HCT116 (cell line): ENCODE measurements at regions not wholly inside any gene's neighbourhood (a gene's known extent, or its start where the extent isn't known, plus 50 kb on each side); places are given as distances from the start of the nearest gene placed in this dataset.

Experiments used
- ATAC-seq: fragments of 200-7000 bp; cut with Tn5 transposase; 2 replicates; pipeline ENCODE4 v1.9.1; 2020; ENCODE audit warnings: mild to moderate bottlenecking, moderate library complexity
- BruUV-seq: library from RNA; stranded (reverse); fragments of 400-500 nt; replicated peaks from 2 replicates; lab custom pipeline; 2021; lab: Mats Ljungman, UMichigan
- CTCF ChIA-PET: fragments of 300-600 bp; sonication (Branson Sonifier 250); formaldehyde crosslinking; loops from one replicate; lab custom pipeline; 2021; ENCODE audit warnings: antibody characterized with exemption; lab: Charles Lee
- POLR2A ChIA-PET: fragments of 300-600, 350-600 bp; sonication (Branson Sonifier 250); formaldehyde crosslinking; loops from one replicate; lab custom pipeline; 2021; ENCODE audit warnings: antibody characterized with exemption; lab: Charles Lee
- RAD21 ChIA-PET, 2 experiments: fragments of 300-600 bp; sonication (Branson Sonifier 250); formaldehyde crosslinking; loops; one replicate each; lab custom pipeline; 2023; ENCODE audit warnings: low total read pairs in 2 of 2; ENCODE audit not compliant: uncharacterized antibody in 2 of 2, unreplicated experiment in 2 of 2, low non-redundant PET in 1 of 2; lab: Charles Lee
- DNase-seq: peaks from one replicate; pipeline ENCODE4 v3.0.0-alpha.2; 2010; ENCODE audit warnings: low read depth, low spot score
- H2AFZ ChIP-seq: fragments of 200-600 bp; shearing (Covaris generic), sonication (generic); 2 replicates; pipeline ENCODE4 v1.6.1; 2017; ENCODE audit warnings: low read depth, mixed run types, mixed read lengths, antibody characterized with exemption, low read length; ENCODE audit not compliant: poor library complexity, severe bottlenecking
- H3K27ac ChIP-seq: 2 replicates; pipeline ENCODE4 v1.5.1; 2012; ENCODE audit warnings: low read depth, low read length
- H3K27me3 ChIP-seq: fragments of 200-600 bp; sonication (generic); 2 replicates; pipeline ENCODE4 v1.6.1; 2016; ENCODE audit warnings: mixed run types, low read length, mixed read lengths; ENCODE audit not compliant: insufficient read depth
- H3K36me3 ChIP-seq, 2 experiments: fragments of 200-500 bp in 1 of 2; fragments of 200-600 bp in 1 of 2; sonication (Bioruptor generic) in 1 of 2; sonication (generic) in 1 of 2; 2 replicates each; pipeline versions ENCODE4 v1.5.1 to v1.6.1; 2014 to 2016; ENCODE audit warnings: low read length in 2 of 2, inconsistent platforms in 1 of 2, mixed read lengths in 1 of 2, mixed run types in 1 of 2; ENCODE audit not compliant: insufficient read depth in 2 of 2, control insufficient read depth in 1 of 2
- H3K4me1 ChIP-seq, 2 experiments: fragments of 200-600 bp in 1 of 2; sonication (generic) in 1 of 2; 2 replicates each; pipeline versions ENCODE4 v1.5.1 to v1.6.1; 2012 to 2017; ENCODE audit warnings: low read length in 2 of 2, inconsistent platforms in 1 of 2, mild to moderate bottlenecking in 1 of 2, mixed read lengths in 1 of 2, mixed run types in 1 of 2, moderate library complexity in 1 of 2; ENCODE audit not compliant: insufficient read depth in 2 of 2, control insufficient read depth in 1 of 2
- H3K4me2 ChIP-seq: fragments of 200-600 bp; sonication (generic); 2 replicates; pipeline ENCODE4 v1.6.1; 2017; ENCODE audit warnings: mixed run types, low read length, mixed read lengths
- H3K4me3 ChIP-seq, 2 experiments: fragments of 200-600 bp in 1 of 2; sonication (generic) in 1 of 2; replicated peaks in 1 of 2; 2 replicates each; pipeline ENCODE4 v1.5.1; 2011 to 2016; ENCODE audit warnings: low read length in 2 of 2, control low read depth in 1 of 2, low read depth in 1 of 2, mild to moderate bottlenecking in 1 of 2, mixed read lengths in 1 of 2, mixed run types in 1 of 2
- H3K79me2 ChIP-seq: fragments of 200-600 bp; sonication (generic); 2 replicates; pipeline ENCODE4 v1.6.1; 2017; ENCODE audit warnings: mild to moderate bottlenecking, mixed run types, low read length, moderate library complexity, mixed read lengths; ENCODE audit not compliant: insufficient read depth
- H3K9ac ChIP-seq: fragments of 200-600 bp; sonication (generic); 2 replicates; pipeline ENCODE4 v1.6.1; 2016; ENCODE audit warnings: low read length, mixed read lengths
- H3K9me2 ChIP-seq: fragments of 200-600 bp; sonication (generic), shearing (Covaris generic); 2 replicates; pipeline ENCODE4 v1.6.1; 2017; ENCODE audit warnings: mixed run types, mild to moderate bottlenecking, moderate library complexity; ENCODE audit not compliant: insufficient read depth
- H3K9me3 ChIP-seq, 2 experiments: fragments of 200-500 bp in 1 of 2; fragments of 200-600 bp in 1 of 2; sonication (Bioruptor generic) in 1 of 2; sonication (generic) in 1 of 2; 2 replicates each; pipeline ENCODE4 v1.6.1; 2014 to 2017; ENCODE audit warnings: low read length in 2 of 2, mixed read lengths in 2 of 2, inconsistent platforms in 1 of 2, low read depth in 1 of 2, mild to moderate bottlenecking in 1 of 2, mixed run types in 1 of 2, moderate library complexity in 1 of 2; ENCODE audit not compliant: control insufficient read depth in 1 of 2, insufficient read depth in 1 of 2
- H4K20me1 ChIP-seq: fragments of 200-600 bp; sonication (generic), shearing (Covaris generic); 2 replicates; pipeline ENCODE4 v1.6.1; 2017; ENCODE audit warnings: mixed run types, mild to moderate bottlenecking, moderate library complexity; ENCODE audit not compliant: insufficient read depth
- CTCF ChIP-seq, 3 experiments: fragments of 200-600 bp in 1 of 3; sonication (generic) in 1 of 3; IDR thresholded peaks in 2 of 3; conservative IDR thresholded peaks in 1 of 3; 2 replicates each; pipeline ENCODE4 v1.5.1; 2012 to 2017; ENCODE audit warnings: low read depth in 2 of 3, low read length in 2 of 3, antibody characterized with exemption in 1 of 3, borderline replicate concordance in 1 of 3, control low read depth in 1 of 3, mild to moderate bottlenecking in 1 of 3, mixed read lengths in 1 of 3, mixed run types in 1 of 3, moderate library complexity in 1 of 3; ENCODE audit not compliant: insufficient read depth in 1 of 3
- POLR2A ChIP-seq: IDR thresholded peaks from 2 replicates; pipeline ENCODE4 v1.7.0; 2011; ENCODE audit warnings: borderline replicate concordance; ENCODE audit not compliant: insufficient read depth, insufficient read length; ENCODE audit errors: extremely low read depth
- SP1 ChIP-seq: IDR thresholded peaks from 2 replicates; pipeline ENCODE4 v1.6.1; 2012; ENCODE audit warnings: low read depth
- ZFX ChIP-seq: fragments of 450-650 bp; IDR thresholded peaks from 2 replicates; pipeline ENCODE4 v1.6.1; 2017
- intact Hi-C: fragments of 100-400 bp; cut with micrococcal nuclease; formaldehyde crosslinking; loops from 2 replicates; pipeline ENCODE4 v1.10.0; 2022

- H3K36me3 ChIP-seq = no peaks in the 10 kb centered on the region
- no peaks in the 10 kb centered on the region for H3K4me1 ChIP-seq
- no peak overlapping the region for H2AFZ ChIP-seq
- CTCF ChIA-PET = no interaction called here
- H3K9me3 ChIP-seq = no peaks in the 10 kb centered on the region
- no peak overlapping the region for H3K9ac ChIP-seq
- no peak for DNase-seq
- H3K27ac ChIP-seq = no peak overlapping the region
- H4K20me1 ChIP-seq = no peaks in the 10 kb centered on the region
- H3K27me3 ChIP-seq = no peaks in the 10 kb centered on the region
- ATAC-seq = no peak
- BruUV-seq = no TSS peak
- TF ChIP-seq CTCF (IDR thresholded peaks at IDR 0.05 in 2 of 3, conservative IDR thresholded peaks at IDR 0.05 in 1 of 3; ENCODE audit: borderline replicate concordance in 1 of 3, insufficient read depth in 1 of 3, low read depth in 2 of 3, low read length in 2 of 3) (no peak), POLR2A (no peak), SP1 (no peak)
- H3K4me2 ChIP-seq = no peak overlapping the region
- no peaks in the 10 kb centered on the region for H3K79me2 ChIP-seq
- POLR2A ChIA-PET = interaction anchor here (0.6 kb wide), 1 partner anchor 208 kb away, joined by 4 read pairs; no protein-coding TSS in a partner anchor
- intact Hi-C loops = no loop called here
- RAD21 ChIA-PET = no interaction called here
- H3K9me2 ChIP-seq = no peaks in the 10 kb centered on the region
- H3K4me3 ChIP-seq = no peak overlapping the region
Measured at GRCh38 chr6:84976526-84977362, 212.3 kb upstream of the TBX18 start.

- Histone ChIP-seq H3K4me3 (no peak overlapping the region), H3K27me3 (no peaks in the 10 kb centered on the region), H3K36me3 (no peaks in the 10 kb centered on the region), H3K4me1 (no peaks in the 10 kb centered on the region), H4K20me1 (no peaks in the 10 kb centered on the region), H3K9me2 (no peaks in the 10 kb centered on the region), H2AFZ (no peak overlapping the region), H3K4me2 (no peak overlapping the region), H3K9me3 (no peaks in the 10 kb centered on the region), H3K27ac (no peak overlapping the region), H3K79me2 (no peaks in the 10 kb centered on the region), H3K9ac (no peak overlapping the region)
- RAD21 ChIA-PET = no interaction called here
- no peak for ATAC-seq
- CTCF ChIA-PET = interaction anchor here (0.6 to 0.9 kb wide), 2 partner anchors 204 to 553 kb away, joined by 3 to 4 read pairs; no protein-coding TSS in a partner anchor
- POLR2A ChIA-PET = interaction anchor here (0.6 to 1.1 kb wide), 2 partner anchors 20 to 404 kb away, joined by 3 read pairs; no protein-coding TSS in a partner anchor
- intact Hi-C loops = no loop called here
- TF ChIP-seq ZFX = no peak
- no peak for DNase-seq
- BruUV-seq = no TSS peak
Measured at GRCh38 chr6:84975316-84975715, 210.9 kb upstream of the TBX18 start.
